ENCODE measurements at regions not wholly inside any gene's neighbourhood (a gene's known extent, or its start where the extent isn't known, plus 50 kb on each side); places are given as distances from the start of the nearest gene placed in this dataset.

DNA sequence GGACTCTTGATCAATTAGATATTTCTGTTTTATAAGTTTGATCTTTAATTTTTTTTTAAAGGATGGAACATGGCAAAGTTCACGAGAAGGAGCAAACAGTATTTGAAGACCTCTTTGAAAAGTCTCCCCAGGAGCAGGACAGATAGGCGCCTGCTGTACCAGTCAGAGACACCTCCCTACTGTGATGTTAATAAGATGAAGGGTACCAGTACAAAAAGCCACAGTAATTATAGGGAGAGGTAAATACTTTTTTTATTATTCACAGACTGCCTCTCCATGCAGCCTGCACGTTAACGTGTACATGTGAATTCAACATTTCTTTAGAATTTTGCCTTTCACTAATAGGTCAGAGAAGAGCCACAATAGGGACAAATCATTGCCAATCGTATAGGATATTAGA is 146.5 kb upstream of the CDH6 start:
- no peaks in the 10 kb centered on the region for H3K27me3 Mint-ChIP-seq
- peaks cover 5% of the 10 kb centered on the region for H3K9me3 Mint-ChIP-seq
- POLR2A ChIA-PET = no interaction called here
- intact Hi-C loops (cut with DNase I, micrococcal nuclease) = no loop called here
- DNase-seq (no peak), ATAC-seq (ENCODE audit: poor library complexity) (no peak)
- CTCF ChIA-PET = no interaction called here
- H3K27ac Mint-ChIP-seq = no peak overlapping the region
- no peaks in the 10 kb centered on the region for H3K36me3 Mint-ChIP-seq (ENCODE audit: low read depth)
- TF ChIP-seq, protein P1, sequence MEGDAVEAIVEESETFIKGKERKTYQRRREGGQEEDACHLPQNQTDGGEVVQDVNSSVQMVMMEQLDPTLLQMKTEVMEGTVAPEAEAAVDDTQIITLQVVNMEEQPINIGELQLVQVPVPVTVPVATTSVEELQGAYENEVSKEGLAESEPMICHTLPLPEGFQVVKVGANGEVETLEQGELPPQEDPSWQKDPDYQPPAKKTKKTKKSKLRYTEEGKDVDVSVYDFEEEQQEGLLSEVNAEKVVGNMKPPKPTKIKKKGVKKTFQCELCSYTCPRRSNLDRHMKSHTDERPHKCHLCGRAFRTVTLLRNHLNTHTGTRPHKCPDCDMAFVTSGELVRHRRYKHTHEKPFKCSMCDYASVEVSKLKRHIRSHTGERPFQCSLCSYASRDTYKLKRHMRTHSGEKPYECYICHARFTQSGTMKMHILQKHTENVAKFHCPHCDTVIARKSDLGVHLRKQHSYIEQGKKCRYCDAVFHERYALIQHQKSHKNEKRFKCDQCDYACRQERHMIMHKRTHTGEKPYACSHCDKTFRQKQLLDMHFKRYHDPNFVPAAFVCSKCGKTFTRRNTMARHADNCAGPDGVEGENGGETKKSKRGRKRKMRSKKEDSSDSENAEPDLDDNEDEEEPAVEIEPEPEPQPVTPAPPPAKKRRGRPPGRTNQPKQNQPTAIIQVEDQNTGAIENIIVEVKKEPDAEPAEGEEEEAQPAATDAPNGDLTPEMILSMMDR (IDR thresholded peaks at IDR 0.05) = no peak
- no peak overlapping the region for H3K4me3 Mint-ChIP-seq
- Histone ChIP-seq H3K4me1 (ENCODE audit: insufficient read depth, low read length) (no peaks in the 10 kb centered on the region), H3K36me3 (ENCODE audit: insufficient read depth, low read length) (no peaks in the 10 kb centered on the region), H3K9me3 (ENCODE audit: control insufficient read depth in 1 of 2, insufficient read depth in 1 of 2, low read length in 2 of 2) (no peaks in the 10 kb centered on the region), H3K27me3 (ENCODE audit: control insufficient read depth in 1 of 2, insufficient read depth in 2 of 2, low read length in 2 of 2) (no peaks in the 10 kb centered on the region), H3K4me3 (ENCODE audit: low read length) (no peak overlapping the region), H3K27ac (ENCODE audit: low read depth in 1 of 2, low read length in 2 of 2) (no peak overlapping the region)
- H3K4me1 Mint-ChIP-seq (ENCODE audit: low read depth) = no peaks in the 10 kb centered on the region

DNA sequence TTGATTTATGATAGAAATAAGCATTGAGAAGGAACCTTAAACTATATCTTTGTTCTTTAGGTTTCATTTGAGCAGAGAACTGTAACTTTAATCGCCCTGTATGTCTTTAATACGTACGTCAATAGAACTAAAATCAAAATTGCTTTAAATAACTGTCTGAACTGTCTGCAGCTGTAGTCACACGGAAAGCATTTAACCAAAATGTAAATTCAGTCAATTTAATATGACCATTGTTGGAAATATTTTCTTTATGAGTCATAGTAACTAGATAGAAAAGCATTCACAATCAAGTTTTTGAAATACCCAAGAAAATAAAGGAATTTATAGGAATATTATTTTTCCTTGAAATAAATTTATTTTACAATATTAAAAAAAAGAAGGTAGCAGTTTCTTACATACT is 157.1 kb upstream of the CDH6 start:
- Mint-ChIP-seq H3K4me3 (no peak overlapping the region), H3K9me3 (peaks cover 24% of the 10 kb centered on the region), H3K4me1 (ENCODE audit: low read depth) (no peaks in the 10 kb centered on the region), H3K36me3 (ENCODE audit: low read depth) (no peaks in the 10 kb centered on the region), H3K27ac (no peak overlapping the region), H3K27me3 (no peaks in the 10 kb centered on the region)
- intact Hi-C loops (cut with DNase I, micrococcal nuclease) = no loop called here
- ChIA-PET CTCF (no interaction called here), POLR2A (no interaction called here)
- no peaks in the 10 kb centered on the region for H3K4me1 ChIP-seq (ENCODE audit: insufficient read depth, low read length)
- no peak overlapping the region for H3K27ac ChIP-seq (ENCODE audit: low read depth in 1 of 2, low read length in 2 of 2)
- H3K9me3 ChIP-seq (ENCODE audit: control insufficient read depth in 1 of 2, insufficient read depth in 1 of 2, low read length in 2 of 2) = no peaks in the 10 kb centered on the region
- ATAC-seq (ENCODE audit: poor library complexity) = no peak
- no peaks in the 10 kb centered on the region for H3K27me3 ChIP-seq (ENCODE audit: control insufficient read depth in 1 of 2, insufficient read depth in 2 of 2, low read length in 2 of 2)
- H3K36me3 ChIP-seq (ENCODE audit: insufficient read depth, low read length) = no peaks in the 10 kb centered on the region
- no peak for DNase-seq
- TF ChIP-seq, protein P1 (IDR thresholded peaks at IDR 0.05) = no peak
- H3K4me3 ChIP-seq (ENCODE audit: low read length) = no peak overlapping the region

DNA sequence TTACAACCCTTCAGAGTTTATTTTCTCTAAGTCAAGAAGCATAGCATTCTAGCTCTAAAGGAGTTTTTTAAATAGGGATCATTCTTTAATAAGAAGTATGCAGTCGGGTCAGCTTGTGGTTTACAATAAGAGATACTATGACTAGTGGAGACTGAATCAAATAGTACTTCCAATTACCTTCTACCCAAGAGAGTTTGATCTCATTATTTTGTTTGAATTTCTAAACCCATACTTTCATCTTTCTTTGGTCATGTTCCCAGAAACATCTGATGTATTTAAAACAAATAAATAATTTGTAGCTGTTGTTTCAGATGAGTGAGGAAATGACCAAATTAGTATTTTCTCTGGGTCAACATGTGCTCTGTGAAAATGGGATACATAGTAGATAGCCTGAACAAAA is 160.2 kb upstream of the CDH6 start:
- no peaks in the 10 kb centered on the region for H3K4me1 Mint-ChIP-seq (ENCODE audit: low read depth)
- no peak overlapping the region for H3K27ac ChIP-seq (ENCODE audit: low read depth in 1 of 2, low read length in 2 of 2)
- H3K4me3 ChIP-seq (ENCODE audit: low read length) = no peak overlapping the region
- no peak overlapping the region for H3K27ac Mint-ChIP-seq
- H3K27me3 Mint-ChIP-seq = no peaks in the 10 kb centered on the region
- H3K4me3 Mint-ChIP-seq = no peak overlapping the region
- ATAC-seq (ENCODE audit: poor library complexity) = no peak
- no peak for DNase-seq
- H3K4me1 ChIP-seq (ENCODE audit: insufficient read depth, low read length) = no peaks in the 10 kb centered on the region
- no peaks in the 10 kb centered on the region for H3K36me3 ChIP-seq (ENCODE audit: insufficient read depth, low read length)
- intact Hi-C loops (cut with DNase I, micrococcal nuclease) = no loop called here
- peaks cover 0 to 7% of the 10 kb centered on the region in 2 experiments for H3K9me3 ChIP-seq (ENCODE audit: control insufficient read depth in 1 of 2, insufficient read depth in 1 of 2, low read length in 2 of 2)
- CTCF ChIA-PET = no interaction called here
- H3K9me3 Mint-ChIP-seq = peaks cover 13% of the 10 kb centered on the region
- H3K27me3 ChIP-seq (ENCODE audit: control insufficient read depth in 1 of 2, insufficient read depth in 2 of 2, low read length in 2 of 2) = no peaks in the 10 kb centered on the region
- TF ChIP-seq, protein P1 (IDR thresholded peaks at IDR 0.05) = no peak
- POLR2A ChIA-PET = no interaction called here
- H3K36me3 Mint-ChIP-seq (ENCODE audit: low read depth) = no peaks in the 10 kb centered on the region

All from CD4-positive, alpha-beta T cell (primary cell).